Heart left ventricle (tissue), 13 donors: ENCODE measurements at regions not wholly inside any gene's neighbourhood (a gene's known extent, or its start where the extent isn't known, plus 50 kb on each side); places are given as distances from the start of the nearest gene placed in this dataset.

Source experiments
- CTCF ChIP-seq, 12 donors: fragments of 200-600 bp; sonication (generic) in 4 of 12; IDR thresholded peaks; one replicate each; pipeline versions ENCODE4 v1.5.0 to v1.8.0; 2018 to 2022; ENCODE audit warnings: antibody characterized with exemption in 12 of 12, mild to moderate bottlenecking in 5 of 12
- POLR2A ChIP-seq, 2 donors: fragments of 450-650 bp; IDR thresholded peaks; one replicate each; pipeline ENCODE4 v1.6.1; 2017; ENCODE audit warnings: antibody characterized with exemption in 2 of 2, mild to moderate bottlenecking in 2 of 2, moderate library complexity in 2 of 2
- donor health status: ischemic (EF 13 %, LVEDD 7.1; RV severe dilation, severe dysfunction).
- donor health status: DM: no; HTN: yes; CAD: no.
- donor health status: DM: no; HTN: no; CAD: no.
- donor health status: ischemic (EF 25% LVEDD 6.9; RV normal size, moderate dysfunction).
- donor health status: ischemic (EF 25% LVEDD 5.7; RV mildly dilated, moderate dysfunction).
- donor health status: ischemic (EF 35%, LVEDD 5.7; RV mildly dilated, moderate dysfunction).
- donor health status: nonischemic (EF 11% LVEDD 7.7; RV severe dilation, severe dysfunction).
- donor health status: DM: yes; HTN: yes; CAD: no.
- donor health status: PGD.
- donor health status: ischemic (EF 29% LVEDD 5.4; RV normal size, mild dysfunction).
- donor health status: nonischemic (EF 23%, LVEDD 6.1; RV moderate dilation, normal function).

DNA sequence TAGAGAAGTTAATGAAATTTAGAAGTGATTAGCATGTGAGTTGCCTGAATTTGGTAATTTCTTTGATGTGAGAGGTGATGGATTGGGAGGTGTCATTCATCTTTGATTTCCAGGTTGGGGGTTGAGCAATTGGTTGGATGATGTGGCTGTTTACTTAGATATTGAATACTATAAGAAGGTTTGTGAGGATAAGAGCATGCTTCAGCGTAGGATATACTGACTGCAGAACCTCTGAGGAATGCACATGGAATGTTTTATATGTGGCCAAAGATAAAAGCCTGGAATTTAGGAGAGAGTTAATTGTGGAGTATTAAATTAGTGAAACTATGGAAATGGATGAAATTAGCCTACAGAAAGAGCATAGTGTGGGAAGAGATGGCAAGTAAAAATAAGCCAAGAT, 165.4 kb upstream of the MAD2L1 start:
- TF ChIP-seq CTCF (IDR thresholded peaks at IDR 0.05) (no peak), POLR2A (IDR thresholded peaks at IDR 0.05) (no peak)
